Neuronal stem cell (in vitro differentiated cells): ENCODE measurements at regions not wholly inside any gene's neighbourhood (a gene's known extent, or its start where the extent isn't known, plus 50 kb on each side); places are given as distances from the start of the nearest gene placed in this dataset.

ENCODE experiments used
- DNase-seq: peaks from one replicate; pipeline ENCODE4 v3.0.0-alpha.2; 2013; ENCODE audit warnings: low spot score
- H2AFZ ChIP-seq: one replicate; pipeline ENCODE4 v1.6.1; 2013; ENCODE audit warnings: mild to moderate bottlenecking, low read length, inconsistent platforms
- H2AK5ac ChIP-seq: 2 replicates; pipeline ENCODE4 v1.6.1; 2013; ENCODE audit warnings: low read depth, mild to moderate bottlenecking, inconsistent platforms, low read length, moderate library complexity, mixed read lengths
- H2BK120ac ChIP-seq: 2 replicates; pipeline ENCODE4 v1.6.1; 2013; ENCODE audit warnings: low read depth, mild to moderate bottlenecking, inconsistent platforms, low read length, moderate library complexity, mixed read lengths
- H2BK12ac ChIP-seq: one replicate; pipeline ENCODE4 v1.6.1; 2013; ENCODE audit warnings: low read length, inconsistent platforms
- H2BK15ac ChIP-seq: 2 replicates; pipeline ENCODE4 v1.6.1; 2013; ENCODE audit warnings: mild to moderate bottlenecking, low read length, inconsistent platforms, mixed read lengths
- H2BK5ac ChIP-seq: one replicate; pipeline ENCODE4 v1.6.1; 2013; ENCODE audit warnings: inconsistent platforms, mild to moderate bottlenecking, low read length, moderate library complexity
- H3K14ac ChIP-seq: one replicate; pipeline ENCODE4 v1.6.1; 2013; ENCODE audit warnings: low read length, inconsistent platforms
- H3K18ac ChIP-seq: 2 replicates; pipeline ENCODE4 v1.6.1; 2013; ENCODE audit warnings: low read length, inconsistent platforms
- H3K23ac ChIP-seq: 2 replicates; pipeline ENCODE4 v1.6.1; 2013; ENCODE audit warnings: low read depth, mild to moderate bottlenecking, mixed read lengths, low read length, inconsistent platforms; ENCODE audit not compliant: poor library complexity
- H3K27ac ChIP-seq: replicated peaks from 3 replicates; pipeline ENCODE4 v1.5.1; 2013; ENCODE audit warnings: low read length, inconsistent platforms
- H3K27me3 ChIP-seq, 3 experiments: 2 replicates each; pipeline ENCODE4 v1.6.1; 2013; ENCODE audit warnings: low read length in 3 of 3, mild to moderate bottlenecking in 2 of 3, inconsistent platforms in 1 of 3, low read depth in 1 of 3, mixed read lengths in 1 of 3, moderate library complexity in 1 of 3; ENCODE audit not compliant: control insufficient read depth in 3 of 3, insufficient read depth in 3 of 3
- H3K36me3 ChIP-seq, 2 donors: replicated peaks in 1 of 2; 2 replicates each; pipeline ENCODE4 v1.6.1; 2013; ENCODE audit warnings: low read length in 2 of 2; ENCODE audit not compliant: control insufficient read depth in 2 of 2, insufficient read depth in 2 of 2
- H3K4ac ChIP-seq: 2 replicates; pipeline ENCODE4 v1.6.1; 2013; ENCODE audit warnings: inconsistent platforms, mild to moderate bottlenecking, low read length, moderate library complexity
- H3K4me1 ChIP-seq, 2 donors: 1 replicate in 1 of 2; 2 replicates in 1 of 2; pipeline ENCODE4 v1.6.1; 2013; ENCODE audit warnings: low read length in 2 of 2, low read depth in 1 of 2; ENCODE audit not compliant: control insufficient read depth in 2 of 2, insufficient read depth in 1 of 2
- H3K4me2 ChIP-seq: one replicate; pipeline ENCODE4 v1.6.1; 2013; ENCODE audit warnings: mild to moderate bottlenecking, low read length, inconsistent platforms; ENCODE audit not compliant: insufficient read depth, poor library complexity, severe bottlenecking
- H3K4me3 ChIP-seq, 2 donors: 2 replicates each; pipeline ENCODE4 v1.5.1; 2013; ENCODE audit warnings: low read length in 2 of 2, mild to moderate bottlenecking in 2 of 2, inconsistent platforms in 1 of 2, moderate library complexity in 1 of 2
- H3K79me1 ChIP-seq: one replicate; pipeline ENCODE4 v1.6.1; 2013; ENCODE audit warnings: low read depth, mild to moderate bottlenecking, inconsistent platforms, low read length, moderate library complexity
- H3K9ac ChIP-seq: one replicate; pipeline ENCODE4 v1.6.1; 2013; ENCODE audit warnings: mild to moderate bottlenecking, low read depth, low read length, inconsistent platforms; ENCODE audit not compliant: poor library complexity
- H3K9me3 ChIP-seq, 2 donors: replicated peaks in 1 of 2; 2 replicates each; pipeline versions ENCODE3 to v1.6.1; 2013; ENCODE audit warnings: low read length in 2 of 2, mild to moderate bottlenecking in 2 of 2, inconsistent platforms in 1 of 2, low read depth in 1 of 2, mixed read lengths in 1 of 2, moderate library complexity in 1 of 2; ENCODE audit not compliant: control insufficient read depth in 2 of 2, insufficient read depth in 1 of 2
- H4K8ac ChIP-seq: one replicate; pipeline ENCODE4 v1.6.1; 2013; ENCODE audit warnings: low read depth, mild to moderate bottlenecking, inconsistent platforms, low read length, moderate library complexity
- H4K91ac ChIP-seq: one replicate; pipeline ENCODE4 v1.6.1; 2013; ENCODE audit warnings: low read length, low read depth, mild to moderate bottlenecking, inconsistent platforms; ENCODE audit not compliant: poor library complexity
- WGBS, 2 donors: extraction: QIAGEN DNeasy Blood & Tissue Kit; methylation state at CpG; one replicate each; pipeline ENCODE4 v1.1.7; 2013; ENCODE audit warnings: missing lambda C conversion rate in 2 of 2, mixed read lengths in 1 of 2; ENCODE audit not compliant: insufficient read length in 2 of 2, insufficient replicate concordance in 1 of 2; ENCODE audit errors: extremely low coverage in 2 of 2; 5-methylcytosine and 5-hydroxymethylcytosine counted together

- Histone ChIP-seq H2BK15ac (no peak overlapping the region), H3K27me3 (no peaks in the 10 kb centered on the region), H3K9me3 (no peaks in the 10 kb centered on the region), H3K4me2 (no peak overlapping the region), H2AK5ac (no peak overlapping the region), H2BK5ac (no peak overlapping the region), H4K91ac (no peak overlapping the region), H3K27ac (no peak overlapping the region), H3K4me3 (no peak overlapping the region), H3K9ac (no peak overlapping the region), H3K23ac (no peak overlapping the region), H3K18ac (no peak overlapping the region), H4K8ac (no peak overlapping the region), H3K14ac (no peak overlapping the region), H3K36me3 (no peaks in the 10 kb centered on the region), H3K79me1 (no peaks in the 10 kb centered on the region), H3K4ac (no peak overlapping the region), H2BK120ac (no peak overlapping the region), H2BK12ac (no peak overlapping the region), H2AFZ (peak overlapping the region; percentile 58), H3K4me1 (peaks cover 0 to 1% of the 10 kb centered on the region in 2 donors)
- no CpG with 5 or more reads among the region's 5 CpGs for WGBS, 2 donors
- no peak for DNase-seq
Observed at GRCh38 chr3:65020281-65021160, 332.7 kb upstream of the ADAMTS9 start.

- WGBS, 2 donors, result no CpG with 5 or more reads among the region's 9 CpGs
- DNase-seq, result no peak
- H3K27ac ChIP-seq, result no peak overlapping the region
Observed at GRCh38 chr3:65019443-65020055, 331.7 kb upstream of the ADAMTS9 start.

GRCh38 chr3:65018801-65019200, 331.0 kb upstream of the ADAMTS9 start:
- Histone ChIP-seq H4K91ac (no peak overlapping the region), H3K4me1 (peaks cover 0 to 1% of the 10 kb centered on the region in 2 donors), H3K36me3 (no peaks in the 10 kb centered on the region), H2BK5ac (no peak overlapping the region), H4K8ac (no peak overlapping the region), H2BK15ac (no peak overlapping the region), H2AFZ (no peak overlapping the region), H3K27ac (no peak overlapping the region), H3K9ac (no peak overlapping the region), H3K14ac (no peak overlapping the region), H2BK12ac (no peak overlapping the region), H3K79me1 (no peaks in the 10 kb centered on the region), H3K23ac (no peak overlapping the region), H3K4ac (no peak overlapping the region), H3K9me3 (no peaks in the 10 kb centered on the region), H3K4me3 (no peak overlapping the region), H2BK120ac (no peak overlapping the region), H3K18ac (no peak overlapping the region), H3K27me3 (no peaks in the 10 kb centered on the region), H3K4me2 (no peak overlapping the region), H2AK5ac (no peak overlapping the region)
- DNase-seq, result no peak

More at GRCh38 chr3:65019443-65020055, 331.7 kb upstream of the ADAMTS9 start:
- H3K4me3 ChIP-seq, result no peak overlapping the region
- H2AK5ac ChIP-seq, result no peak overlapping the region
- no peak overlapping the region for H2BK5ac ChIP-seq
- no peak overlapping the region for H3K9ac ChIP-seq
- no peak overlapping the region for H3K4me2 ChIP-seq
- H3K27me3 ChIP-seq, result no peaks in the 10 kb centered on the region
- no peak overlapping the region for H3K18ac ChIP-seq
- no peak overlapping the region for H2AFZ ChIP-seq
- no peak overlapping the region for H2BK12ac ChIP-seq
- no peaks in the 10 kb centered on the region for H3K79me1 ChIP-seq
- H3K9me3 ChIP-seq, result no peaks in the 10 kb centered on the region
- no peak overlapping the region for H2BK15ac ChIP-seq
- no peak overlapping the region for H4K91ac ChIP-seq
- H3K14ac ChIP-seq, result no peak overlapping the region
- H3K23ac ChIP-seq, result no peak overlapping the region
- no peak overlapping the region for H3K4ac ChIP-seq
- H3K4me1 ChIP-seq, result peaks cover 0 to 1% of the 10 kb centered on the region in 2 donors
- no peak overlapping the region for H4K8ac ChIP-seq
- no peaks in the 10 kb centered on the region for H3K36me3 ChIP-seq
- no peak overlapping the region for H2BK120ac ChIP-seq

GRCh38 chr3:65017359-65017758, 329.6 kb upstream of the ADAMTS9 start:
- no peak overlapping the region for H2BK120ac ChIP-seq
- no CpG with 5 or more reads among the region's 1 CpG for WGBS, 2 donors

More at GRCh38 chr3:65017359-65017758, 329.6 kb upstream of the ADAMTS9 start:
- Histone ChIP-seq H3K4me2 (no peak overlapping the region), H3K18ac (no peak overlapping the region), H3K79me1 (no peaks in the 10 kb centered on the region), H2AFZ (no peak overlapping the region), H3K23ac (no peak overlapping the region), H3K27me3 (no peaks in the 10 kb centered on the region), H4K91ac (no peak overlapping the region), H3K27ac (no peak overlapping the region), H3K9ac (no peak overlapping the region), H3K36me3 (no peaks in the 10 kb centered on the region), H2BK12ac (no peak overlapping the region), H3K4me3 (no peak overlapping the region), H2BK15ac (no peak overlapping the region), H2AK5ac (no peak overlapping the region), H3K4me1 (peaks cover 0 to 1% of the 10 kb centered on the region in 2 donors), H3K9me3 (no peaks in the 10 kb centered on the region), H4K8ac (no peak overlapping the region), H3K4ac (no peak overlapping the region), H2BK5ac (no peak overlapping the region), H3K14ac (no peak overlapping the region)
- DNase-seq, result no peak
